MM.1S (cell line): ENCODE measurements at regions not wholly inside any gene's neighbourhood (a gene's known extent, or its start where the extent isn't known, plus 50 kb on each side); places are given as distances from the start of the nearest gene placed in this dataset.

Source experiments
- DNase-seq: peaks from one replicate; pipeline ENCODE4 v3.0.0-alpha.2; 2015
- H2AFZ ChIP-seq: fragments of 300-600 bp; sonication (generic); 2 replicates; pipeline ENCODE4 v1.6.0; 2016; ENCODE audit warnings: antibody characterized with exemption, low read length
- H3F3A ChIP-seq: fragments of 300-600 bp; sonication (generic); 2 replicates; pipeline ENCODE4 v1.6.1; 2016; ENCODE audit warnings: mild to moderate bottlenecking, antibody characterized with exemption, low read length, moderate library complexity, mixed read lengths; ENCODE audit not compliant: insufficient read depth
- H3K27ac ChIP-seq: fragments of 300-600 bp; sonication (generic); 2 replicates; pipeline ENCODE4 v1.5.1; 2016; ENCODE audit warnings: mild to moderate bottlenecking, low read length
- H3K27me3 ChIP-seq: fragments of 300-600 bp; sonication (generic); replicated peaks from 2 replicates; pipeline ENCODE4 v1.6.0; 2016; ENCODE audit warnings: low read length; ENCODE audit not compliant: insufficient read depth
- H3K36me3 ChIP-seq: fragments of 300-600 bp; sonication (generic); replicated peaks from 2 replicates; pipeline ENCODE4 v1.6.1; 2016; ENCODE audit warnings: mild to moderate bottlenecking, low read length, mixed read lengths; ENCODE audit not compliant: insufficient read depth
- H3K4me1 ChIP-seq: fragments of 300-600 bp; sonication (generic); 2 replicates; pipeline ENCODE4 v1.6.1; 2016; ENCODE audit warnings: low read length, mixed read lengths
- H3K4me2 ChIP-seq: fragments of 300-600 bp; sonication (generic); 2 replicates; pipeline ENCODE4 v1.6.0; 2016; ENCODE audit warnings: low read depth, low read length
- H3K4me3 ChIP-seq: fragments of 300-600 bp; sonication (generic); 2 replicates; pipeline ENCODE4 v1.5.1; 2016; ENCODE audit warnings: low read length, mixed read lengths
- H3K79me2 ChIP-seq: fragments of 300-600 bp; sonication (generic); 2 replicates; pipeline ENCODE4 v1.6.1; 2016; ENCODE audit warnings: mixed run types, low read length, mixed read lengths
- H3K9ac ChIP-seq: fragments of 300-600 bp; sonication (generic); 2 replicates; pipeline ENCODE4 v1.6.1; 2016; ENCODE audit warnings: low read length, mixed read lengths
- H3K9me2 ChIP-seq: fragments of 300-600 bp; sonication (generic); replicated peaks from 2 replicates; pipeline ENCODE4 v1.6.1; 2016; ENCODE audit warnings: mild to moderate bottlenecking, low read length, mixed read lengths; ENCODE audit not compliant: insufficient read depth
- H3K9me3 ChIP-seq: fragments of 300-600 bp; sonication (generic); replicated peaks from 2 replicates; pipeline ENCODE4 v1.6.1; 2016; ENCODE audit warnings: mild to moderate bottlenecking, low read length, mixed read lengths; ENCODE audit not compliant: insufficient read depth
- H4K20me1 ChIP-seq: fragments of 300-600 bp; sonication (generic); 2 replicates; pipeline ENCODE4 v1.6.1; 2016; ENCODE audit warnings: mild to moderate bottlenecking, low read length, moderate library complexity, mixed read lengths; ENCODE audit not compliant: insufficient read depth
- CTCF ChIP-seq: fragments of 300-600 bp; sonication (generic); IDR thresholded peaks from 2 replicates; pipeline ENCODE4 v1.5.1; 2016; ENCODE audit warnings: antibody characterized with exemption, low read length, mixed read lengths
- EZH2 ChIP-seq: fragments of 300-600 bp; sonication (generic); optimal IDR thresholded peaks from 2 replicates; pipeline ENCODE3; 2017; ENCODE audit warnings: low read depth, mild to moderate bottlenecking, antibody characterized with exemption, low read length, mixed read lengths
- EZH2phosphoT487 ChIP-seq: fragments of 300-600 bp; sonication (generic); IDR thresholded peaks from 2 replicates; pipeline ENCODE4 v1.6.1; 2018; ENCODE audit warnings: antibody characterized with exemption, low read length

- no peak overlapping the region for H3K4me3 ChIP-seq
- no peaks in the 10 kb centered on the region for H4K20me1 ChIP-seq
- H3K4me1 ChIP-seq, result no peaks in the 10 kb centered on the region
- H3F3A ChIP-seq, result no peaks in the 10 kb centered on the region; the same call in 1 of the 2 replicates
- DNase-seq, result no peak
- no peak overlapping the region for H3K27ac ChIP-seq
- no peaks in the 10 kb centered on the region for H3K27me3 ChIP-seq
- no peaks in the 10 kb centered on the region for H3K36me3 ChIP-seq
- no peaks in the 10 kb centered on the region for H3K9me2 ChIP-seq
- H3K4me2 ChIP-seq, result no peak overlapping the region
- H3K79me2 ChIP-seq, result no peaks in the 10 kb centered on the region
- H2AFZ ChIP-seq, result no peak overlapping the region
- no peaks in the 10 kb centered on the region for H3K9me3 ChIP-seq
- TF ChIP-seq EZH2 (no peak), CTCF (no peak), EZH2phosphoT487 (no peak)
- H3K9ac ChIP-seq, result no peak overlapping the region
These were observed 70.2 kb upstream of the EED start for GRCh38 chr11:86174101-86175046.

DNA sequence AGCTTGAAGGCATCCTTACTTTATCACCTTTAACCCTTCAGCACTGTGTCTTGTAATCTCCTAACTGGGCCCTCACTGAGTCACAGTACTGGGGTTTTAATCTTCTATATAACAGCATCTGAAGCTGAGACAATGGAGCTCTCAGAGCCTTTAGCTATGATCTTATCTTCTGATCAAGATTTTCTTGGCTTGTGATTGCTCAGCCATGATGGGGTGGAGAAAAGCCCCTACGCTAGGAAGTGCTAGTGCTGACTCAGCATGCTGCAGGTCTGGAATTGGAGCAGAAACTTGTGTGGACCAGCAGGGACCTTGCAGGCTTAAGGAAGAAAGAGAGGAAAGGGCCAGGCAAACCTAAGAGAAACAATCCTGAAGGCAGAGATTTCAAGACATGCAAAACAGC is 71.7 kb upstream of the EED start:
- Histone ChIP-seq H3K9ac (no peak overlapping the region), H3K4me2 (no peak overlapping the region), H4K20me1 (no peaks in the 10 kb centered on the region), H3F3A (no peaks in the 10 kb centered on the region; the same call in 1 of the 2 replicates), H3K4me3 (no peak overlapping the region), H3K9me3 (no peaks in the 10 kb centered on the region), H3K9me2 (no peaks in the 10 kb centered on the region), H2AFZ (no peak overlapping the region), H3K27ac (no peak overlapping the region), H3K79me2 (no peaks in the 10 kb centered on the region), H3K27me3 (no peaks in the 10 kb centered on the region), H3K36me3 (no peaks in the 10 kb centered on the region), H3K4me1 (no peaks in the 10 kb centered on the region)
- TF ChIP-seq EZH2 (no peak), EZH2phosphoT487 (no peak), CTCF (no peak)
- no peak for DNase-seq

DNA sequence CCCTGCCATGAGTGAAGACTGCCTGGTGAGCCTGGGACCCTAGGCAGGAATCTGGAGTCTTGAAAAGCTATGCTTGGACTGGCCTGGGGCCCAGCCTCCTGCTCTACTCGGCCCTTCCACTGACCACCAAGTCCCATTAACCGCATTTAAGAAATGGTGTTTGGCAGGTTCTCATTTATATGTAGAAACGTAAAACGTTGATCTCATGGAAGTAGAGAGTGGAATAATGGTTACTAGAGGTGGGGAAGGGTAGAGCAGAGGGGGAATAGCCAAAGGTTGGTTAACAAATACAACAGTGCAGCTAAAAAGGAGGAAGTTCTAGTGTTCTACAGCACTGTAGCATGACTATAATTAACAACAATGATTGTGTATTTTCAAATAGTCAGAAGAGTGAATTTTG is 72.9 kb upstream of the EED start:
- TF ChIP-seq CTCF (no peak), EZH2phosphoT487 (no peak), EZH2 (no peak)
- no peaks in the 10 kb centered on the region for H3K9me3 ChIP-seq
- H3K4me3 ChIP-seq, result no peak overlapping the region
- H3K9ac ChIP-seq, result no peak overlapping the region
- no peaks in the 10 kb centered on the region for H3K9me2 ChIP-seq
- H3K4me2 ChIP-seq, result no peak overlapping the region
- H3F3A ChIP-seq, result no peaks in the 10 kb centered on the region
- H3K4me1 ChIP-seq, result no peaks in the 10 kb centered on the region
- no peak overlapping the region for H3K27ac ChIP-seq
- no peaks in the 10 kb centered on the region for H4K20me1 ChIP-seq
- H3K79me2 ChIP-seq, result no peaks in the 10 kb centered on the region
- no peaks in the 10 kb centered on the region for H3K27me3 ChIP-seq
- H3K36me3 ChIP-seq, result no peaks in the 10 kb centered on the region
- no peak overlapping the region for H2AFZ ChIP-seq
- no peak for DNase-seq
